ENCODE measurements at regions not wholly inside any gene's neighbourhood (a gene's known extent, or its start where the extent isn't known, plus 50 kb on each side); places are given as distances from the start of the nearest gene placed in this dataset.

DNA sequence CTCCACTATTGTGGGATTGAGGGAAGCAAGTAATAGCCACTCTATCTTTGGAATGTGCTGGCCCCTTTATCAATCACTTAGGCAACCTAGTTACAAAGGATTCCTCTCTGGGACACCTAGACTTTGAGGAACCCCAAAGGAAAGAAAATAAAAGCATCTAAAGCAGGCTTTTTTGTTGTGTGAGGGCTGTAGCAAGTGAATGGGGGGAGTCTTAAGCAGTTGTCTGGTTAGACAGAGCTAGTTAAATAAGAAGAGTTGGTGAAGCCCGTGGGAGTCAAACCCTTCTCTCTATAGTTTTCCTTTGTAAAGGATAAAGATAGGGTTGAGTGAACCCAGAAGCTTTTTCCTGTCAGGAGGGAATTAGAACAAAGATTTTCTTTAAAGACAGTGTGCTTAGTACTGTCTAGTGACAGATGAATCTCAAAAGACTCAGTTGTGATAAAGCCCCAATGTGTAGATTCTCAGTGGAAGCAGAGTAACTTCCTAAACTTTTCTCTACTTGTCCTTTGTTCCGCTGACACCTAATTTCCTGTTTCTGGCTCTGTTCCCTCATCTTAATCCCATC is 63.3 kb downstream of the HDGFL1 start:
- H4K20me1 ChIP-seq (ENCODE audit: control insufficient read depth, insufficient read depth, insufficient read length), result no peaks in the 10 kb centered on the region
- H3K18ac ChIP-seq (ENCODE audit: insufficient read length, low read depth, low read length), result no peak overlapping the region
- H2BK5ac ChIP-seq (ENCODE audit: insufficient read length, low read length), result no peak overlapping the region
- H4K91ac ChIP-seq (ENCODE audit: insufficient read length, low read depth, low read length), result no peak overlapping the region
- H3K4ac ChIP-seq (ENCODE audit: low read depth, low read length), result no peak overlapping the region
- no peak overlapping the region for H2BK20ac ChIP-seq (ENCODE audit: low read depth, low read length, poor library complexity, severe bottlenecking)
- no peak overlapping the region for H3T11ph ChIP-seq (ENCODE audit: low read length)
- no peaks in the 10 kb centered on the region for H3K27me3 Mint-ChIP-seq (ENCODE audit: low read depth)
- H3K23ac ChIP-seq (ENCODE audit: insufficient read length, low read depth, low read length), result no peak overlapping the region
- H3K23me2 ChIP-seq (ENCODE audit: insufficient read length, low read depth, low read length, poor library complexity, severe bottlenecking), result no peaks in the 10 kb centered on the region
- peaks cover 0 to 7% (median 4%) of the 10 kb centered on the region in 3 experiments; a peak in 4 of 7 replicates for H3K36me3 Mint-ChIP-seq (ENCODE audit: insufficient read depth in 1 of 3, low read depth in 3 of 3)
- H3K4me2 ChIP-seq (ENCODE audit: insufficient read depth, insufficient read length, low read length), result no peak overlapping the region
- peaks cover 14 to 30% of the 10 kb centered on the region in 2 experiments for H3K4me1 Mint-ChIP-seq
- H3K27me3 ChIP-seq (ENCODE audit: insufficient read depth, low read length), result no peaks in the 10 kb centered on the region
- no peaks in the 10 kb centered on the region for H3K9me3 ChIP-seq (ENCODE audit: control insufficient read depth, low read depth, low read length)
- H4K5ac ChIP-seq (ENCODE audit: insufficient read length, low read depth, low read length), result no peak overlapping the region
- WGBS (ENCODE audit: extremely low coverage, insufficient read length, low lambda C conversion rate), result no CpG with 5 or more reads among the region's 2 CpGs
- H3K79me2 ChIP-seq (ENCODE audit: insufficient read depth, low read length), result no peaks in the 10 kb centered on the region
- no peak overlapping the region for H2BK120ac ChIP-seq (ENCODE audit: low read depth, low read length, poor library complexity, severe bottlenecking)
- TF ChIP-seq, protein P1, sequence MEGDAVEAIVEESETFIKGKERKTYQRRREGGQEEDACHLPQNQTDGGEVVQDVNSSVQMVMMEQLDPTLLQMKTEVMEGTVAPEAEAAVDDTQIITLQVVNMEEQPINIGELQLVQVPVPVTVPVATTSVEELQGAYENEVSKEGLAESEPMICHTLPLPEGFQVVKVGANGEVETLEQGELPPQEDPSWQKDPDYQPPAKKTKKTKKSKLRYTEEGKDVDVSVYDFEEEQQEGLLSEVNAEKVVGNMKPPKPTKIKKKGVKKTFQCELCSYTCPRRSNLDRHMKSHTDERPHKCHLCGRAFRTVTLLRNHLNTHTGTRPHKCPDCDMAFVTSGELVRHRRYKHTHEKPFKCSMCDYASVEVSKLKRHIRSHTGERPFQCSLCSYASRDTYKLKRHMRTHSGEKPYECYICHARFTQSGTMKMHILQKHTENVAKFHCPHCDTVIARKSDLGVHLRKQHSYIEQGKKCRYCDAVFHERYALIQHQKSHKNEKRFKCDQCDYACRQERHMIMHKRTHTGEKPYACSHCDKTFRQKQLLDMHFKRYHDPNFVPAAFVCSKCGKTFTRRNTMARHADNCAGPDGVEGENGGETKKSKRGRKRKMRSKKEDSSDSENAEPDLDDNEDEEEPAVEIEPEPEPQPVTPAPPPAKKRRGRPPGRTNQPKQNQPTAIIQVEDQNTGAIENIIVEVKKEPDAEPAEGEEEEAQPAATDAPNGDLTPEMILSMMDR (conservative IDR thresholded peaks at IDR 0.05), result no peak
- H2AK5ac ChIP-seq (ENCODE audit: insufficient read length, low read length), result no peak overlapping the region
- no peaks in the 10 kb centered on the region; the same call in 1 of the 2 replicates for H3K4me1 ChIP-seq (ENCODE audit: insufficient read depth, low read length)
- H3K27ac ChIP-seq (ENCODE audit: insufficient read length, low read depth, low read length), result no peak overlapping the region
- H2BK12ac ChIP-seq (ENCODE audit: insufficient read length, low read depth, low read length), result no peak overlapping the region
- peaks cover 0 to 3% of the 10 kb centered on the region in 2 experiments; a peak in 4 of 5 replicates for H3K9me3 Mint-ChIP-seq
- peak overlapping the region in 2 of 3 experiments; percentile 2 to 8; a peak in 2 of 7 replicates for H3K27ac Mint-ChIP-seq
- no peak overlapping the region for H3K9ac ChIP-seq (ENCODE audit: extremely low read depth, insufficient read length, low read length)
- no peak for DNase-seq
- no peak overlapping the region for H3K4me3 Mint-ChIP-seq
- H3K79me1 ChIP-seq (ENCODE audit: insufficient read depth, low read depth, low read length, poor library complexity, severe bottlenecking), result no peaks in the 10 kb centered on the region
- no peak overlapping the region for H3K14ac ChIP-seq (ENCODE audit: insufficient read depth, low read length)
- no peak overlapping the region for H2AFZ ChIP-seq (ENCODE audit: low read length)
- no peak overlapping the region for H3K56ac ChIP-seq (ENCODE audit: insufficient read length, low read depth, low read length)
- no peak overlapping the region for H2BK15ac ChIP-seq (ENCODE audit: low read depth, low read length)
- no peak overlapping the region for H4K8ac ChIP-seq (replicated peaks; ENCODE audit: insufficient read length, low read depth, low read length)
